GM19351 (cell line): ENCODE measurements at regions not wholly inside any gene's neighbourhood (a gene's known extent, or its start where the extent isn't known, plus 50 kb on each side); places are given as distances from the start of the nearest gene placed in this dataset.
"Not testable (repeated sequence)": the region's sequence is repeated elsewhere in the genome, so short reads cannot be mapped to it uniquely, and the experiment has no call there.

Source experiments
- ATAC-seq: cut with Tn5 transposase; IDR thresholded peaks from one replicate; pipeline ENCODE4 v1.9.1; 2021; ENCODE audit warnings: mild to moderate bottlenecking, moderate library complexity; ENCODE audit not compliant: unreplicated experiment

DNA sequence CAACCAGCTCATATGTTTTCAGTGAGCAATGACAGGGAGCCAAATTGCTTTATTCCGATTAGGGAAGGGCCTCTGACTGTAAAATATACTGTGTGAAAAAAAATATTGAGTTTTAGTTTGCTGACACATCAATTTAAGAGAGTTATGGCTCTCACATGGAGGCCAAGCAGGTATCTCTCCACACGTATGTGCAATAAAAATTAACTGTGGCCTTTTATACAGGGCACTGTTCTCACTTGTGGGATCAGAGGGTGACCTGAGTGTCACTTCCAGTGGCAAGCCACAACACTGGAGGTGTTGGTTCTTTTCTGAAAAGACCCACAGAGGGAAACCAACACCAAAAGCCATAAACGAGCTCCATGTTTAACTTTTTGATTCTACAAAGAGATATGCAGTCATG lies 462.8 kb downstream of the MID1IP1 start:
- ATAC-seq: no peak

GRCh38 chrX:39267176-39267575 lies 465.9 kb downstream of the MID1IP1 start:
- no peak for ATAC-seq

DNA sequence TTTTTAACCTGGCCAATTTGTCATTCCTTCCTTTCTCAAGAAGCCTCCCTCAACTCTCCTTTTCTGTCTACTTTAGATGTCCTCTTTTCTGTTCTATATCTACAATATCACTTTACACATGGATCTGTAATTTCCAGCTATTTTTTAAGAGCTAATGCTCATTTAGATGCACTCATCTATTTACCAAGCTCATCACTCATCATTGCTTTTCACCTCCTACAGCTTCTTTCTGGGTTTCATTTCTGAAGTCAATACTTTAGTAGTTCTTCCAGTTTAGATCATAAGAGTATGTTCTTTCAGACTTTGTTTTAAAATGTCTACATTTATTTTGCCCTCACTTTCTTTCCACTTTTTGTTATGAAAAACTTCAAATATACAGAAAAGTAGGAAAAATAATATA lies 466.9 kb downstream of the MID1IP1 start:
- no peak for ATAC-seq

DNA sequence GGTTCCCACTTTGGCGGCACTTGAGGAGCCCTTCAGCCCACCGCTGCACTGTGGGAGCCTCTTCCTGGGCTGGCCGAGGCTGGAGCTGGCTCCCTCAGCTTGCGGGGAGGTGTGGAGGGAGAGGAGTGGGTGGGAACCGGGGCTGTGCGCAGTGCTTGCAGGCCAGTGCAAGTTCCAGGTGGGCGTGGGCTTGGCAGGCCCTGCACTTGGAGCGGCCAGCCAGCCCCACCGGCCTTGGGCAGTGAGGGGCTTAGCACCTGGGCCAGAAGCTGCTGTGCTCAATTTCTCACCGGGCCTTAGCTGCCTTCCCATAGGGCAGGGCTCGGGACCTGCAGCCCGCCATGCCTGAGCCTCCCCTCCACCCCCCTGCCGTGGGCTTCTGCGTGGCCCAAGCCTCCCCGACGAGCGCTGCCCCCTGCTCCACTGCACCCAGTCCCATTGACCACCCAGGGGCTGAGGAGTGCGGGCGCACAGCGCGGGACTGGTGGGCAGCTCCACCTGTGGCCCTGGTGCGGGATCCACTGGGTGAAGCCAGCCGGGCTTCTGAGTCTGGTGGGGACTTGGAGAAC lies 474.3 kb downstream of the MID1IP1 start:
- ATAC-seq: no peak

DNA sequence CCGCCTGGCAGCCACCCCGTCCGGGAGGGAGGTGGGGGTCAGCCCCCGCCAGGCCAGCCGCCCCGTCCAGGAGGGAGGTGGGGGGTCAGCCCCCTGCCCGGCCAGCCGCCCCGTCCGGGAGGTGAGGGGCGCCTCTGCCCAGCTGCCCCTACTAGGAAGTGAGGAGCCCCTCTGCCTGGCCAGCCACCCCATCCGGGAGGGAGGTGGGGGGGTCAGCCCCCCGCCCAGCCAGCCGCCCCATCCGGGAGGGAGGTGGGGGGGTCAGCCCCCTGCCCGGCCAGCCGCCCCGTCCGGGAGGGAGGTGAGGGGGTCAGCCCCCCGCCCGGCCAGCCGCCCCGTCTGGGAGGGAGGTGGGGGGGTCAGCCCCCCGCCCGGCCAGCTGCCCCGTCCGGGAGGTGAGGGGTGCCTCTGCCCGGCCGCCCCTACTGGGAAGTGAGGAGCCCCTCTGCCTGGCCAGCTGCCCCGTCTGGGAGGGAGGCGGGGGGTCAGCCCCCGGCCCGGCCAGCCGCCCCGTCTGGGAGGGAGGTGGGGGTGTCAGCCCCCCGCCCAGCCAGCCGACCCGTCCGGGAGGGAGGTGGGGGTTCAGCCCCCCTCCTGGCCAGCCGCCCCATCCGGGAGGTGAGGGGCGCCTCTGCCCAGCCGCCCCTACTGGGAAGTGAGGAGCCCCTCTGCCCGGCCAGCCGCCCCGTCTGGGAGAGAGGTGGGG lies 476.6 kb downstream of the MID1IP1 start:
- ATAC-seq: not testable (repeated sequence)

DNA sequence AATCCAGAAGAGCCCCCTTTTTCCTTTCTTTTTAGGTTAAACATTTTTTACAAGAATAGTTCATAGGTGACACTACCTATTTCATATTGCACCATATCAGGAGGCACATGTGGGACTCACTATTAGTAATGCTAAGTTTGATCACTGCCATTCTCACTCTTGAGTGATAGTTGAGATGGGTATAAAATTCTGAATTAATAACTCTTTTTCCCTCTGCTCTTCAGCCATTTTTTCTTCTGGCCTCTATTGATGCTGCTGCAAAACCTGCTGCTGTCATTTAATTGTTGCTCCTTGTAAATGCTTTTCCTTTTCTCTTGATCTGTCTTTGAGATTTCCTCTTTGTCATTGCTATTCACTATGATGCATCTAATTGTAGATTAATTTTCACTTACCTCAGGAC lies 482.0 kb downstream of the MID1IP1 start:
- no peak for ATAC-seq

DNA sequence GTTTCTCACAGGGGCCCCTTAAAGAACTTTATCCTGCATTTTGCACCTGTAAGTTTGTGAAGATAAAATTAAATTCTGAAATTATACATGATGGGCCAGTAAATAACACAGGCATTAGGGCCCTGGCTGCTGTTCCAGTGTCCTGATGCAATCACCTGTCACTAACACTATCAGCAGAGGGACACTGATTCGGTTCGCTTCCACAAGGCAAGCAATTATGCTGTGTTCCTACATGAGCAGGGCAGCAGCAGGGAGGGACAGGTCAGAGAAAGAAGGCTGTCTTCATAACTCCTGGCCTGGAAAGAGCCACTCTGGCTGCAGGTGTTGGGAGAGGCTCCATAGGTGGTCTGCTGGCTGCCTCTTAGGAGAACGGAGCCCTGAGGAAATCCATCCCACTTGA lies 487.3 kb downstream of the MID1IP1 start:
- no peak for ATAC-seq

DNA sequence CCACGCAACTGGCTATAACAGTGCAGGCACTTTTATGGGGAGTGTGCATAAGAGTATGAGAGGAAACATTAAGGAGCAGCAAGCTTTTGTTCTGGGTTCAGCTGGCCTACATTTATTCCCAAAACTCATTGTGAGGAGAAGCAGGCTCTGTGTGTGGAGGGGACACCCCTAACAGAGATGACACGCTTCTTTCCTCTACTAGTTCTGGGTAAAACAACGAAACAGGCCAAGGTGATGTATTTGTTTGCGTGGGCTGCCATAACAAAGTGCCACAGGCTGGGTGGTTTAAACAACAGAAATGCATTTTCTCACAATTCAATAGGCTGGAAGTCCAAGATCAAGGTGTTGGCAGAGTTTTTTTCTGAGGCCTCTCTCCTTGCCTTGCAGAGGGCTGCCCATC lies 488.6 kb downstream of the MID1IP1 start:
- no peak for ATAC-seq

DNA sequence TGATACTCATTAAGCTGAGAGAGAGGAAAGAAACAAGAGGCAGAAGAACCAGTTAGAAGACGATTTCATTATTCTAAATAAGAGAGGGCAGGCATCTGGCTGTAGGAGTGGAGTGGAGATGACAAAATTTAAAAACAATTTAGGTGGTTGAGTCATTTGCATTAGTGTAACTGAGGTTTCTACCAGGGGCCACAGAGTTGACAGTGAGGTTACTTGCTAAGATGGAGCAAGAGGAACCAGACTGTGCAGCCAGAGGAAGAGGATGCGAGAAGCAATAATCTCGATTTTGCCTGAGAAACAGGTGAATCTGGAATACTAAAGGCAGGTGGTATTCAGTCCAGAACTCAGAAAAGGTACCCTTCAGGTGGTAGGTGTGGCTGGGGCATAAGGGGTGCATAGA lies 491.9 kb downstream of the MID1IP1 start:
- peak; percentile 58 for ATAC-seq

- no peak for ATAC-seq
These were observed 495.2 kb downstream of the MID1IP1 start for GRCh38 chrX:39296472-39296871.

- no peak for ATAC-seq
These were observed 497.6 kb downstream of the MID1IP1 start for GRCh38 chrX:39298821-39299220.

DNA sequence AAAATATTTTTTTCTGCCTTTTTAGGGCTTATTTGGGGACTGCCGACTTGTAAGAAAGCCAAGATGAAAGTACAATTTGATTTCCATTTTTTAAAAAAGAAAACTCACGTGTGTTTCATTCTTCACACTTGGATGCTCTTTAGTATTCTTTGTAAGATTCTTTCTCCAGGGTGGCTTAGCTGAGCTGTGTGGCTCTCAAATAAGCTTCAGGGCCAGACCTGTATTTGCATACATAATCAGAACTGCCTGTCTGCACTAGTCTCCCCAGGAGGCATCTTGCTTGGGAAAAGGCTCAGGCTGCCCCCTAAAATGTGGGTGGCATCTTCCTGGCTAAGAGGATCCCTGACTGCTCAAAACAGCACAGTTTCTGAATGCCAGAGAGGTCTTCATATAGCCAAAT lies 498.4 kb downstream of the MID1IP1 start:
- no peak for ATAC-seq

DNA sequence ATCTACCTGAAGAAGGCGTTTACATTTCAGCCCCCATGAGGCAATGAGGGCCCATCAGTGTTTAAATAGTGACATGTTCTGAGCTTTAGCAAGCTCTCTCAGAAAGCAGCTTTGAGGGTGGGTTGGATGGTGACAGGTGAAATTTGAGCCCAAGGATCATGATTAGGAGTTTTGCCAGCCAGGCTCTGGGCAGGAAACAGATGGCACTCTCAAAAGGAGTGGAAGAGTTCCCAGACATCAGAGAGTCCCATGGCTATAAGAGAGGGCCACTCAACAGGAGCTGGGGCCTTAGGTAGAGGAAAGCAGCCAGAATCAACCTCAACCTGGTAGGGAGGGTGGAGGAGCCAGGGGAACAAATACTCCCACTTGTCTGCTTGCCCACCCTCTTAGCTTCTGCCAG lies 499.8 kb downstream of the MID1IP1 start:
- ATAC-seq: no peak

DNA sequence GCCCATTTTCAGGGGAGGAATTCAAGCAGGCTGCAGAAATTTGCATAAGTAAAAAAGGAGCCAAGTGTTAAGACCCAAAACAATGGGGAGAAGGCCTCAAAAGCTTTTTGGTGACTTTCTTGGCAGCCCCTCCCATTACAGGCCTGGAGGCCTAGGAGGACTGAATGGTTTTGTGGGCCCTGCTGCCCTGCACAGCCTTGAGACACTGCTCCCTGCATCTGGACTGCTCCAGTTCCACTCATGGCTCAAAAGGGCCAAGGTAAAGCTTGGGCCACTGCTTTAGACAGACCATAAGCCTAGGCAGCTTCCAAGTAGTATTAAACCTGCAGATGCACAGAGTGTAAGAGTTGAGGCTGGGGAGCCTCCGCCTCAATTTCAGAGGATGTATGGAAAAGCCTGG lies 501.6 kb downstream of the MID1IP1 start:
- ATAC-seq: no peak

GRCh38 chrX:39304746-39305145 lies 503.5 kb downstream of the MID1IP1 start:
- no peak for ATAC-seq

DNA sequence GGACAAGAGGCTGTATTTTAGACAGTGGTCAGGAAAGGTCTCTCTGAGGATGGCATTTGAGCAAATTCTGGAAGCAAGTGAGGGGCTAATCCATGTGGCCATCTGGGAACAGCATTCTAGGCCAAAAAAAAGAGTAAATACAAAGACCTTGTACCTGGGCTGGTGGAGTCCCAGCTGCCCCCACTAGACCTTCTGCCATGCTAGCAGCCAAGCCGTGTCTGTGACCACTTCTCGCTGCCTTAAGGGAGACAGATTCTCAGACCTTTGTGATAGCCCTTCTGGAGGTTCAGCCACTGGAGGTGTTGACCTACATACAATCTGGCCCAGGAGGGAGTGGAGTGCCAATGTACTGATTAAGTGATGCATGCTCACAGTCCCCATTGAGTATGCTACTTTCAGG lies 506.2 kb downstream of the MID1IP1 start:
- ATAC-seq: no peak

- no peak for ATAC-seq
These were observed 506.9 kb downstream of the MID1IP1 start for GRCh38 chrX:39308126-39308525.

- ATAC-seq: no peak
These were observed 507.9 kb downstream of the MID1IP1 start for GRCh38 chrX:39309018-39309635.

DNA sequence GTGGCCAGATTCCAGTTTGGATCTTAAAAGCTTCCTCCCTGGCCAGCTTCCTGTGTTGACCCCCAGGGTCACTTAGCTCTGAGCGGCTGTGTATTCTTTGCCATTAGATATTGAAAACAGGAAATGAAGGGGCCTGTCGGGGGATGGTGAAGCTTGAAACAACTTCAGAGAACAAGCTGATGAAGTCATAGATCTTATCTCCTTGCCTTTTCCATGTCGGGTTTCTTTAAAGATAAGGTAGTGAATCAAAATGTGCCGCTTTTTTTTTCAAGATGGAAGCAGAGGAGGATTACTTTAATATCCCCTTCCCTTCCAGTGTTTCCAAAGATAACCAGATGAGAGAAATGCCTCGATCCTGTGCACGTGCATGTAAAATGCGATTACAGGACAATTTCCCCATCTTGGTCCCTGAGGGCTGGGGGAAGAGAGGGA lies 508.5 kb downstream of the MID1IP1 start:
- ATAC-seq: no peak

- ATAC-seq: no peak
These were observed 509.6 kb downstream of the MID1IP1 start for GRCh38 chrX:39310891-39311290.

- ATAC-seq: no peak
These were observed 510.4 kb downstream of the MID1IP1 start for GRCh38 chrX:39311646-39312045.

- ATAC-seq: no peak
These were observed 511.9 kb downstream of the MID1IP1 start for GRCh38 chrX:39313146-39313545.
